Frontal cortex (tissue), 3 donors: ENCODE measurements at regions not wholly inside any gene's neighbourhood (a gene's known extent, or its start where the extent isn't known, plus 50 kb on each side); places are given as distances from the start of the nearest gene placed in this dataset.
"Not testable (repeated sequence)": the region's sequence is repeated elsewhere in the genome, so short reads cannot be mapped to it uniquely, and the experiment has no call there.

ENCODE experiments used
- DNase-seq, 2 donors: peaks; one replicate each; pipeline ENCODE4 v3.0.0; 2012; ENCODE audit warnings: low spot score in 2 of 2
- FAIRE-seq: peaks from 2 replicates; lab custom pipeline; 2012; peaks lifted over from hg19 to GRCh38; lab: Jason Lieb, UNC
- donor health status: control.
- donor health status: control.
- donor health status: control.

DNA sequence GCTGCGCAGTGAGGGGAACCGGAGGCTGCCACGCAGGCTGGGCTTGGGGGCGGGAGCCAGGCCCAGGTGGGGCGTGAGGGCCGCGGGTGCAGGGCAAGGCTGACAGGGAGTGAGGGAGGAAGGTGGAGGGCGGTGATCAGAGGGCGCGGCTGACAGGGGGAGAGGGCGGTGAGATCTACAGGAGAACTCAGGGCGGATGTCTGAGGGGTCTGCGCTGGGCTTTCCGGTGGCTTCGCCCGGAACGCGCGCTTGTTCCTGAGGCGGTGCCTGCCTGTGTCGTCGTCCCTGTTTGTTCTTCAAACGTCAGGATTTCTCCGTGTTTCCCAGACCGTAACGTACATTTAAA, 248.5 kb upstream of the NPAP1 start:
- not testable (repeated sequence) for DNase-seq, FAIRE-seq

DNA sequence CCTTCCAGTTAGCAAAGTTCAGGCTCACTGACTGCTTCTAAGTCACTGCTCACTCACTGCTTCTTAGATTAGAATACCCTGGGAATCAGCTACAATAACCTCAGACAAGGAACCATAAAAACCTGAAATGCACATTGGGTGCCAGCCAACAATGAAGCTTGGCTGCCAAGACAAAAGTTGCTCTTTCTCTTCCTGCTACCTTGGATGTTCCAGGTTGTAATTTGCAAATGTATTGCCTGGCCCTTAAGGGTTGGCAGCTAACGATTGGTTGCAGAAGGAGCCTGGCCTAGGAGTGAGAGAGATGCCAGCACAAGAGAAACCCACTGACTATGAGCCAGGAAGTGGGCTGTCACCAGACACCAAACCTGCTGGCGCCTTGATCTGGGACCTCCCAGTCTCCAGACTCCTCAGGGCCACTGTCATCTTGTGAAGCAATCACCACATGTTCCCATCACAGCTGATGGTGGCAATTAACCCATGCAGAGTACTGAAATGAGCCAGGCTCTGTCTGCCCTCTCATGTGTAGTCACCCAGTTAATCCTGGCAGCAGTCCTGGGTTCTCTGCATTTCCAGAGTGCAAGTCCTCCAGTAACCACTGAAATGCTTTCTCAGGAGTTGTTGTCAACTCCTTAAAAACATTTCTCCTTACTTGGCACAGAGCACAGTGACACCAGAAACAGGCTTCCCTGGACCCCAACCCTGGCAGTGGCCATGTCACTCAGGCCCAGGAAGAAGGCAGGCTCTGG, 240.3 kb upstream of the NPAP1 start:
- FAIRE-seq, DNase-seq: not testable (repeated sequence)

DNA sequence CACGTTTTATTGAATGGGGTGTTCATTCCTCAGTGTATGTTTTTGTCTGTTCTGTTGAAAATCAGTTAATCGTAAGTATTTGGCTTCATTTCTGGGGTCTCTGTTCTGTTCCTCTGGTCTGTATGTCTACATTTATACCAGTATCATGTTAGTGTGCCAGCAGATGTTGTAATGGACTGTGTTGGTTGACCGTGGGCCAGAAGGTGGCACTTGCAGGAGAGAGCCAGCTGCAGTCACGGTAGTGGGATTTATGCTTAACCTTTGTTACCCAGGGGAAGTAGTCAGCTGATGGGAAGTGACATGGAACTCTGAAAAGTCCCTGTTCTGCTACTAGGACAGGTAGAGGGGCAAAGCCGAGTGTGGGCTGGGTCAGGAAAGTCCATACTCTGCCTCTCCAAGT, 238.3 kb upstream of the NPAP1 start:
- FAIRE-seq, DNase-seq: not testable (repeated sequence)

DNA sequence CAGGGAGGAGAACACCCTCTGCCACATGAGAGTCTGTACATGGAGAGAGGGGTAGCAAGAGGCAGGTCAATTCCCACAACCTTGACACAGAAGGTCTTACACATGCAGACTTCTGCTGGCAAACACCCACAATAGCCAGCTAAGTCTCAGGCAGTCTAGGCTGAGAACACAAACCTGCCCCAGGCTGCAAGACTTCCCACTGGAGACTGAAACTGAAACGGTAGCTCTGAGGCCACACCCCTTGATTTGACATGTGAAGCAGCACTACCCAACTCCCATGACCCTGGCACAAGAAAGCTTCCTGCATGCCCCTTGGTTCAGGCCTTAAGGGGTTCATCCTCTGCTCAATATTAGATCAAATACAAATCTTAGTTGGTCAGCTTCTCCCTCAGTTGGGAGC, 237.8 kb upstream of the NPAP1 start:
- FAIRE-seq, DNase-seq: not testable (repeated sequence)

DNA sequence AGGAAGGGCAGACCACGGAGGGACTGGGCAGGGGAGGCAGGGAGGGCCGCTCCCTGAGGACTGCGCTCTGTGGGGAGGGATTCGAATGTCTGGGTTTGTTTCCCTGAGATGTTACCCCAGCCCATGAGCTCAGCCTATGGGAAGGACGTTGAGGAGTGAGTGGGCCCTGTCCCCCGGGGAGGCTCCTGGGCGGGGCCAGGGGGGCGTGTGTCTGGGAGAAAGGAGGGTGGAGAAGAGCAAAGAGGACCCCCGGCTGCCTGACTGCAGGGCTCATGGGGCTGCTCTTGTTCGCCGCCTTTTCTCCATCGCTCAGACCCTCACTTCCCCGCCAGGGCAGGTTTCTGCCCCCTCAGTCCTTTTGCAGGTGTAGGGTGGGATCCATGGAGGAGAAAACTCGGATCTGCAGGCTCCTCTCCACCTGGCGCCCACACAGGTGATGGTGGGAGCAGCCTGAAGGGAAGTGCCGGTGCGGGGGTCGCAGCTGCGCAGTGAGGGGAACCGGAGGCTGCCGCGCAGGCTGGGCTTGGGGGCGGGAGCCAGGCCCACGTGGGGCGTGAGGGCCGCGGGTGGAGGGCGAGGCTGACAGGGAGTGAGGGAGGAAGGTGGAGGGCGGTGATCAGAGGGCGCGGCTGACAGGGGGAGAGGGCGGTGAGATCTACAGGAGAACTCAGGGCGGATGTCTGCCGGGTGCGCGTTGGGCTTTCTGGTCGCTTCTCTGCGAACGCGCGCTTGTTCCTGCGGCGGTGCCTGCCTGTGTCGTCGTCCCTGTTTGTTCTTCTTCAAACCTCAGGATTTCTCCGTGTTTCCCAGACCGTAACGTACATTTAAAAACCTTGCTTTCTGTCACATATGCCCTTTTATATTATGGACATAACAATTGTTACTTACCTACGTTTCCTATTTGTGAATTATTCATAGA, 198.2 kb upstream of the NPAP1 start:
- not testable (repeated sequence) for DNase-seq, FAIRE-seq

DNA sequence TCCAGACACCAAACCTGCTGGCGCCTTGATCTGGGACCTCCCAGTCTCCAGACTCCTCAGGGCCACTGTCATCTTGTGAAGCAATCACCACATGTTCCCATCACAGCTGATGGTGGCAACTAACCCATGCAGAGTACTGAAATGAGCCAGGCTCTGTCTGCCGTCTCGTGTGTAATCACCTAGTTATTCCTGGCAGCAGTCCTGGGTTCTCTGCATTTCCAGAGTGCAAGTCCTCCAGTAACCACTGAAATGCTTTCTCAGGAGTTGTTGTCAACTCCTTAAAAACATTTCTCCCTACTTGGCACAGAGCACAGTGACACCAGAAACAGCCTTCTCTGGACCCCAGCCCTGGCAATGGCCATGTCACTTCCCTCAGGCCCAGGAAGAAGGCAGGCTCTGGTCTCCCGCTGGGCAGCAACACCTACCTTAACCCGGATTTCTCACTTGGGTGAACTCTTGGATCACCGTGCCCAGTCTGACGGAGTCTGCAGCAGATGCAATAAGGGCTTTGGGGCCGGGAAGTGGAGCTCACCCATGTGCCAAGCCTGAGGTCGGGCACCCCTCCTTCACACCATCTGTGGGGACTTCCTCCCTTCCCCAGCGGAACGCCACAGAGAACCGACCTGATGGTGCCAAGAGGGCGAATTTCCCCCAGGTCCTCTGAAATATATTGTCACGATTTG, 189.5 kb upstream of the NPAP1 start:
- FAIRE-seq, DNase-seq: not testable (repeated sequence)

DNA sequence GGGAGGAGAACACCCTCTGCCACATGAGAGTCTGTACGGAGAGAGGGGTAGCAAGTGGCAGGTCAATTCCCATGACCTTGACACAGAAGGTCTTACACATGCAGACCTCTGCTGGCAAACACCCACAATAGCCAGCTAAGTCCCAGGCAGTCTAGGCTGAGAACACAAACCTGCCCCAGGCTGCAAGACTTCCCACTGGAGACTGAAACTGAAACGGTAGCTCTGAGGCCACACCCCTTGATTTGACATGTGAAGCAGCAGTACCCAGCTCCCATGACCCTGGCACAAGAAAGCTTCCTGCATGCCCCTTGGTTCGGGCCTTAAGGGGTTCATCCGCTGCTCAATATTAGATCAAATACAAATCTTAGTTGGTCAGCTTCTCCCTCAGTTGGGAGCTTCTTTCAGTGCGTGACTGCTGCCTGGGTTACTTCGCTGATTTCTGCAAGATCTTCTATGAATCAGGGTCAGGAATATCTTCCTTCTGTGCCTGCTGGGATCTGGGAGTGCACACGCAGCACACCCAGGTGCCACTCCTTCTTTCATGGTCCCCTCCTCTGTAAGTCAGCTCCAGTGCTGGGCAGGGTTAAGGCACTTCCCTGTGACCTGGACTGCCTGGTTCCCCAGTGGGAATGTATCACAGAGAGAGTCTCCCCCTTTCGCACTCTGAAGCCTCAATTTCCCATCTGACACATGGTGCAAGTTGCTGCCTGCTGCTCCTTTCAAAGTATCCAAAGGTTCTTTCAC, 187.2 kb upstream of the NPAP1 start:
- DNase-seq, FAIRE-seq: not testable (repeated sequence)

DNA sequence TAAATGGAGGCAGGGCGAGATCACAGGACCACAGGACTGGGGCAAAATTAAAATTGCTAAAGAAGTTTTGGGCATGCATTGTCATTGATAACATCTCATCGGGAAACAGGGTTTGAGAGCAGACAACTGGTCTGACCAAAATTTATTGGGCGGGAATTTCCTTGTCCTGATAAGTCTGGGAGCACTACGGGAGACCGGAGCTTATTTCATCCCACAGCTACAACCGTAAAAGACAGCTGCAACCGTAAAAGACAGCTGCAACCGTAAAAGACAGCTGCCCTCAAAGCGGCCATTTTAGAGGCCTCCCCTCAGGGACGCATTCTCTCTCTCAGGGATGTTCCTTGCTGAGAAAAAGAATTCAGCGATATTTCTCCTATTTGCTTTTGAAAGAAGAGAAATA, 170.4 kb upstream of the NPAP1 start:
- not testable (repeated sequence) for FAIRE-seq, DNase-seq

DNA sequence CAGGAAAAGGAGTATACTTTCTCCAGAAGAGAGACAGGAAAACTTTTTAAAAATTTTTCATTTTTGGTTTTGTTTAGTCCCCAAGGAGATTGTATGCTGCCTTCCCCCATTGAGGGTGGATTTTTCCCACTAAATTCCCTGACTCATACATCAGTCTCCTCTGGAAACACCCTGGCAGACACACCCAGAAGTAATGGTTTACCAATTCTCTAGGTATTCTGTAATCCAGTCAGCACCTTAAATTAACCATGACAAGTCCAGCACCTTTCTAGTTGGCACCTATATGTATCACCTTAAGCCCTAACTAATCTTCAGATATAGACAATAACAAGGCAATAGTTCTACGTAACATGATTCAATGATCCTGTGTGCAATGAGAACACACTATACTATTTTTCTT, 165.9 kb upstream of the NPAP1 start:
- not testable (repeated sequence) for FAIRE-seq, DNase-seq

DNA sequence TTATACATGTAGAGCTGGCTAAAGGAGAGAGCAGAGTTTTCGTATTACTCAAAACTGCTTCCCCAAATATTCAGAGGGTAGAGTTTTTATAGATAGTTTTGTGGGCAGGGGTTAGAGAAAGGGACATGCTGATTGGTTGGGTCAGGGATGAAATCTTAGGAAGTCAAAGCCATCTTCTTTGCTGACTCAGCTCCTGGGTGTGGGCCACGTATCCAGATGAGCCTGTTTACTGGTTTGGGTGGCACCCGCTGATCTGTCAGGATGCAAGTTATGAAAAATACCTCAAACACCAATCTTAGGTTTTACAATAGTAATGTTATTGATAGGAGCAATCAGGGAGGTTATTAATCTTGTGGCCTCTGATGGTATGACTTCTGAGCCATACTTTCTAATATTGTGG, 164.0 kb upstream of the NPAP1 start:
- not testable (repeated sequence) for FAIRE-seq, DNase-seq

DNA sequence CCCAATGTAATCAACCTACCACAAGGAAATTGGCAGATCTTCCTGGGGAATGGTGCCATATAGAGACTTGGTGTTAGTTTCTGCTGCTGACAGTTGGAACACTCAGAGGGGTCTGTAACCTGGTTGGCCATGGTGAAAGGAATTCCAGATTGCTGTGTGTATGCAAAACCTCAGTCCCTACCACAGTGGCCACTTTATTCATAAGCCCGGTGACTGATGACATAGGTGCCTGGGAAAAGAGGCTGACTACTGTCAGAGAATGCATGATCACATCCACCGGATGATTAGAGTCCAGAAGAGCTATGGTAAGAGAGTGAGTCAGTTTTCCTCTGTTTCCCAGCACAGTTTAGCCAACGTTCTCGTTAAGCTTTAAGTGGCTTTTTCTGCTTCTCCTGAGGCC, 156.8 kb upstream of the NPAP1 start:
- not testable (repeated sequence) for FAIRE-seq

DNA sequence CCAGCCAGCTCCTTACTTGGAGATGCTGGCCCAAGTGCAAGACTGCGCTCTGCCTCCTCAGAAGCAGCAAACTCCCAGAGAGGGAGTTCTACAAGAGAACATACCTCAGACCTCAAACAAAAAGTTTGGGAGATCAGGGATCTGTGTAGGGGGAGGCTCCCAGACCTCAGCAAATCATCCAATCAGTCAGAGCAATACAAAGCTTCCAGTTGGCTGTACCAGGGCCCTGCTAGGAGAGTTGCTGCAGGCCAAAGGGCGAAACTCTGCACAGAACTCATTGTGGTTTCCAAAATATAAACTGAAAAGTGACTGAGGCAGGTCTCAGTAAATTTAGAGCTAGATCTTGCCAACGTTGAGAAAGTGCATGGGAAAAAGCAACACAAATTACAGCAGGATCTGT, 144.3 kb upstream of the NPAP1 start:
- not testable (repeated sequence) for FAIRE-seq, DNase-seq

More for the DNA sequence above, 156.8 kb upstream of the NPAP1 start:
- not testable (repeated sequence) for DNase-seq

DNA sequence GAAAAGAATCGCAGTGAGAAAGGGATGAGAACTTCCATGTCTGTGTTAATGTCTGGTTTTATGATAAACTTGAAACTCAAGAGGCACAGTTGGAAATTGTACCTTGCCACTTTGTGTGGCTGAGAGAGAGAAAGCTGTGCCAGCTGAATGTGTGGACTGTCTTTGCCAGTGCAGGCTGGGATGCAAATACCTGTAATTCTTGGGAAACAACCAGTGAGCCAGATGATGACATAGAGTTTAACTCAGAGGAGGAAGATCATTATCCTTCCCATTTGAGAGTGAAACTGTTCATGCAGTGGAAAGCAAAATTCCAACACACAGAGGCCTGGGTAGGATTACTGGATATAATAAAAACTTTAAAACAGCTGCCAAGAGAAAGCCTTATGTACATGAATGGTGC, 141.5 kb upstream of the NPAP1 start:
- DNase-seq, FAIRE-seq: not testable (repeated sequence)

DNA sequence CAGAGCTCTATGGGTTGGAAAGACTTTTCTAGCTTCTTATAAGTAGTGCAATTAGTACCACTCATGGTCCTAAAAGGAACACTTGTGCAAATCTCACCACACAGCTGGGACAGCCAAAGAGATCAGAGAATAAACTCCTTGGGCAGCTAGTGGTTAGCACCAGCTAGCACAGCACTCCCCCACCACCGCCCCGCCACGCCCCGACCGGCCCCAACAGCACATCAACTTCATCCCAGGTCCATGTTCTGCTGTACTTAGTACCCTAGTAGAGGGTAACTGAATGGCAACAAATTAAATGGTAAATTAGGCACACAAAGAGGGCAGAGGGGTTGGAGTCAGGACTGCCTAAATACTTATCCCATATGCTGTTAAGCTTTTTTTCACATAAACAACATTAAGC, 118.3 kb upstream of the NPAP1 start:
- not testable (repeated sequence) for FAIRE-seq, DNase-seq

DNA sequence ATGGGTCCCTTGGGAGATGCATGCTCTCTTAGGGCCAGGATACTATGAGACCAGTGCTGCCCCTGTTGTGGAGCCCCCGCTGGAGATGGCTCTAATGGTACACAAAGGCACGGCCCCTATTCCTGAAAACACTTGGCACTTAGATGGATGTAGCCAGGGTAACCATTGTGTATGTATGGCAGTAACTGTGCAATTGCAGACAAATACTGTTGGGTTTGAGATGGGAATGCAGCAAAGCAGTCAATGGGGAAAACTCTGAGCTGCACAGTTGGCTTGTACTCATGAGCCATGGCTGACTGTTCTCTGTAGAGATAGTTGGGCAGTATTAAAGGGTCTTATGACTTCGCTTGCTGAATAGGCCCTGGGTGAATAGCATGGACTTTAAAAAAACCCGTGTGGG, 67.9 kb upstream of the NPAP1 start:
- FAIRE-seq (no peak), DNase-seq (no peak)

DNA sequence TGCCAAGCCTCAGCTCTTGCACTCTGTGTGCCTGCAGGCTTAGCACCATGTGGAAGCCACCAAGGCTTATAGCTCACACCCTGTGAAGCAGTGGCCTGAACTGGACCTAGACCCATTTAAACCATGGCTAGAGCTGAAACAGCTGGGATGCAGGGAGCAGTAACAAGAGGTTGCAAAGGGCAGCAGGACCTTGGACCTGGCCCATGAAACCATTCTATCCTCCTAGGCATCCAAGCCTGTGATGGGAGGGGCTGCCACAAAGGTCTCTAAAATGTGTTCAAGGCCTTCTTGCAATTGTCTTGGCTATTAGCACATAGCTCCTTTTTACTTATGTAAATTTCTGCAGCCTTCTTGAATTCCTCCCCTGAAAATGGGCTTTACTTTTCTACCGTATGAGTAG, 57.9 kb upstream of the NPAP1 start:
- FAIRE-seq (no peak), DNase-seq (no peak)

DNA sequence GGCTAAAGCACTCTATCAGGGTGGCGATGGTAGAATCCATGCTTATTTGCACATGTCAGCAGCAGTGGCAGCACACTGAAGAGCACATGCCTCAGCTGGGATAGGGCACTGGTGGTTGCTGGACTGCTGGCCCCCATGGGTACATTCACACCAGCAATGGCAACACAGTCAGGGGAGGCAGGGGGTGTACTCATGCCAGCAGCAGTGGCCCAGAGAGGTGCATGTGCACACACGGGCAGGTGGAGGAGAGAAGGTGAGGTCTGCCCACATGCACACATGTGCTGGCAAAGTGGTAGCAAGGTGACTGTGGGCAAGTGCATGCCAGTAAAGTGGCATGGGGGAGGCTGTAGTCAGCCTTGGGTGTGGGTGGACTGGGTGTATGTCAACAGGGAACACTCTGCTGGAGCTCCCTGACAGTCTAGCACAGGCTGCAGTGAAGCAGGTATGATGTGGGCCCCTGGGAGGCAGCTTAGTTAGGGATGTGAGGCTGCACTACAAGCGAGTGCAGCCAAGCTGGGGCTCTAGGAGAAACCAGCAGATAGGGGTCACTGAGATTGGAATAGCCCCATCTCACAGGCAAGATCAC, 53.9 kb upstream of the NPAP1 start:
- no peak for DNase-seq
- no peak for FAIRE-seq
